Esophagus squamous epithelium (tissue), 4 donors: ENCODE measurements at regions not wholly inside any gene's neighbourhood (a gene's known extent, or its start where the extent isn't known, plus 50 kb on each side); places are given as distances from the start of the nearest gene placed in this dataset.

ENCODE experiments used
- CTCF ChIP-seq, 6 experiments: fragments of 450-650 bp in 4 of 6; fragments of 200-600 bp in 2 of 6; sonication (generic) in 2 of 6; IDR thresholded peaks; one replicate each; pipeline ENCODE4 v1.5.1; 2016 to 2019; ENCODE audit warnings: antibody characterized with exemption in 6 of 6, mild to moderate bottlenecking in 4 of 6, moderate library complexity in 4 of 6
- POLR2A ChIP-seq, 4 donors: fragments of 450-650 bp; IDR thresholded peaks; one replicate each; pipeline ENCODE4 v1.6.1; 2017; ENCODE audit warnings: antibody characterized with exemption in 4 of 4, mild to moderate bottlenecking in 4 of 4, moderate library complexity in 3 of 4

GRCh38 chr7:46725838-46726237 lies 804.8 kb upstream of the IGFBP3 start:
- no peak for TF ChIP-seq CTCF (IDR thresholded peaks at IDR 0.05)
- no peak for TF ChIP-seq POLR2A (IDR thresholded peaks at IDR 0.05)
